HFF-Myc (cell line): ENCODE measurements at regions not wholly inside any gene's neighbourhood (a gene's known extent, or its start where the extent isn't known, plus 50 kb on each side); places are given as distances from the start of the nearest gene placed in this dataset.
"Not testable (repeated sequence)": the region's sequence is repeated elsewhere in the genome, so short reads cannot be mapped to it uniquely, and the experiment has no call there.

Source experiments
- DNase-seq: peaks from one replicate; pipeline ENCODE4 v3.0.0-alpha.2; 2011; ENCODE audit warnings: low read depth; ENCODE audit errors: extremely low read depth
- H3K4me3 ChIP-seq: replicated peaks from 2 replicates; pipeline ENCODE4 v1.5.1; 2011; ENCODE audit warnings: low read depth, mild to moderate bottlenecking, control low read depth, low read length
- CTCF ChIP-seq: IDR thresholded peaks from 2 replicates; pipeline ENCODE4 v1.5.1; 2012; ENCODE audit warnings: mild to moderate bottlenecking, low read depth, low read length, control low read depth; ENCODE audit errors: missing control alignments

DNA sequence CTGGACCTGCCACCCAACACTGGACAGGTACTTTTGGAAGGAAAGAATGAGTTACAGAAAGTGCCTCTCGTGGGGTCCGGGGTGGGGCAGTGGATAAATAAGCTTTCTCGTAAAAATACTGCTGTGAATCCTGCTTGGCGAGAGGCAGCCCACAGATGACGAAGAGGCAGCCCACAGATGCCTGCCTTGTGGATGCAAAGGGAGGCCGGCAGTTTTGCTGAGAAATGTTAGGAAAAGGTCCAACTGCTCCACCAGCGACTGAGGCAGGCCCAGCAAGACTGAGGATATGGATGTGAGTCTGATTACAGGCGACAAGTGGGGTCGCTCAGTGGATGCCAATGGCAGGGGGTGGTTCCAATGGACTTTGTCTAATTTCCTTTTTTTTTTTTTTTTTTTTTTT is 79.1 kb upstream of the PPP1R26 start:
- H3K4me3 ChIP-seq: no peak overlapping the region
- DNase-seq: no peak
- no peak for TF ChIP-seq CTCF

- no peak for DNase-seq
- no peak for TF ChIP-seq CTCF
- no peak overlapping the region for H3K4me3 ChIP-seq
Measured at GRCh38 chr9:135401218-135401617, 78.4 kb upstream of the PPP1R26 start.

DNA sequence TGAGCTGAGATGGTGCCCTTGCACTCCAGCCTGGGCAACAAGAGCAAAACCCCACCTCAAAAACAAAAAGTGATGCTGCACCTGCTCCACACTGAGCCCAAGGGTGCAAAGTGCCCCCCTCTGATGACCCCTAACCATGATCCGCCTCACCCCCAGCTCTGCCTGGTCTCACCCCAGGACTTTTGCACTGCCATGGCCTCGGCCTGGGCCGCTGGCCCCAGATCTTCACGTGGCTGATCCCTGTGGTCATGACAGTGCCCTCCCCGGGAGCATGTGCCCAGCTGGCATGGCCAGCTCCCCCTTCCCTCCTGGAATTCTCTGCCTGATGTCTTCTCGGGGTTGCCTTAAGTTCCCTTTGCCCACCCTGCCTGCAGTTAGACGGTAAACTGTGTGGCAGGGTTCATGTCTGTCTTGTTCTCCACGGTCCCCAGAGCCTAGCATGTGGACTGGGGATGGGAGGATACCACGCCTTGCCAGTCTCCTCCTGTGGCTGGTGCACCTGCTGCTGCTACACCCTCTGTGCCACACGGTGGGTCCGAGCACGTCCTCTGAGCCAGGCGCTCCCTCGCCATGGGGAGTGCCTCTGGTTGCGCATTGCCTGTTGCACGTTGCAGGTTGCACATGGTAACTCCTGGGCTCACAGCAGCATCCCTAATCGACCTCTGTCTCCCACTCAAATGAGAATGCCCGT is 77.4 kb upstream of the PPP1R26 start:
- TF ChIP-seq CTCF: no peak
- H3K4me3 ChIP-seq: no peak overlapping the region
- no peak for DNase-seq

- no peak for DNase-seq
- H3K4me3 ChIP-seq: no peak overlapping the region
- no peak for TF ChIP-seq CTCF
Measured at GRCh38 chr9:135402739-135403695, 76.6 kb upstream of the PPP1R26 start.

DNA sequence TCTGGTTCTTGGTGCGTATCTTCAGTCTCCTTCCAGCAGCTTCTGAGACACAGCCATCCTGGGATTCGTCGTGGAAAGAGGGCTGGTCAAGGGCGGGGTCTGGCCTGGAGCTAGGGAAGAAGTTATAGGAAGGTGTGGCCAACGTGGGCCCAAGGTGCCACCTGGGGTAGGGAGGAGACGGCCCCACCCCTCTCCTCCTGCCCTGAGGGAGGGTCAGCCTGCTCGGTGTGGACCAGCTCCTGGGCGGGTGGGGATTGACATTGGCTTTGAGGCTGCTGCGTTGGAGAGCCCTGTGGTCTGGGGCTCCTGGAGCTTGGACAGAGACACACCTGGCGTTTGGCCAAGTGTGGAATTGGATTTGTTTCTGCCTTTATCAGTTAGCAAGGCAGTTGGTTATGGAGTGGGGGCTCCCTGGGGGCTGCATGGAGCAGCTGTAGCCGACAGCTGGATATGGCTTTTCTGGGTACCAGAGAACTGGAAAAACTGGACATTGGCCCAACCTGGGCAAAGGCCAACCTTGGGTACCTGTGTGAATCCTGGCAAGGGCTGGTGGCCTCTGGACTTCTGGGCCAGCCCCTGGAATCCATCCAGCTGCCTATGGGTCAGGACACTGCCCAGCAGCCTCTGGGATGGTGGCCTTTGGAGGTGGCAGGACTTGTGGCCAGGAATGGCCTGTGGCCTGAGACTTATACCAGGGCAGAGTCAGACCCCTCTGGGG is 75.7 kb upstream of the PPP1R26 start:
- TF ChIP-seq CTCF: no peak
- no peak overlapping the region for H3K4me3 ChIP-seq
- no peak for DNase-seq

DNA sequence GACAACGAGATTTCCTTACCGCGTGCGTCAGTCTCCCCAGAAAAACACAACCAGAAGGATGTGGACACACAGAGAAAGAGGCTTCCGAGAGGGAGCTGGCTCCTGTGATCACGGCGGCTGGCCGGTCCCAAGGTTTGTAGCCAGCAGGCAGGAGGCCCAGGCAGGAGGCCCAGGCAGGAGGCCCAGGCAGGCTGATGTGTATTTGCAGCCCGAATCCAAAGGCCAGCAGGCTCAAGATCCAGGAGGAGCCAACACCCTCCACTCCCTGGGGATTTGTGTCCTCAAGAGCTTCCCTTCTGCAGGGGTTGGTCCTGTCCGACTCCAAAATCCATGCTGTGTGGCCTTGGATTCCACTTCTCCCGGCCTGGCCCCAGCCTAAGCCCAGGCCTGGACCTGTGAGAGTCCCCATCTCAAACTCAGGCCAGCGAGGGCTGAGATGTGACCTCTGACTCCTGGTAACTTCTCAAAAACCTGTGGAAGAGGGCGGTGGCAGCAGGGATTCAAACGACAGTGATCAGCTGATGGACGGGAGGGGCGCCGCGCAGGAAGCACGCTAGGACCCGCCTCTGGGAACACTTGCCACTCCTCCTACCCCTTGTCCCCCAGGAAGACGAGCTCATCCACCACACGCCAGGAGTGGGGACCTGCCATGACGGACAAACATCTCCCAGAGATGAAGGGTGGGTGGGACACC is 75.0 kb upstream of the PPP1R26 start:
- TF ChIP-seq CTCF: no peak
- DNase-seq: no peak
- no peak overlapping the region for H3K4me3 ChIP-seq

DNA sequence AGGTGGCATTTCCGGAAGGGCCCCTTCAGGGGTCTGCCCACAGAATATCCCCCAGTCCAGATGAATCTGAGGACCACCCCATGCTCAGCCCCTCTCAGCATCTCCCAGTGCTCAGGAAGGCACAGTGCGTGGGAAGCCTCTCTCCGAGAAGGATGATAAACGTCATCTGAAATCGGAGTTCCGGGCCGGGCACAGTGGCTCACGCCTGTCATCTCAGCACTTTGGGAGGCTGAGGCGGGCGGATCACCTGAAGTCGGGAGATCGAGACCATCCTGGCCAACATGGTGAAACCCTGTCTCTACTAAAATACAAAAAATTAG is 74.5 kb upstream of the PPP1R26 start:
- DNase-seq, H3K4me3 ChIP-seq: not testable (repeated sequence)
